ENCODE measurements at regions not wholly inside any gene's neighbourhood (a gene's known extent, or its start where the extent isn't known, plus 50 kb on each side); places are given as distances from the start of the nearest gene placed in this dataset.

DNA sequence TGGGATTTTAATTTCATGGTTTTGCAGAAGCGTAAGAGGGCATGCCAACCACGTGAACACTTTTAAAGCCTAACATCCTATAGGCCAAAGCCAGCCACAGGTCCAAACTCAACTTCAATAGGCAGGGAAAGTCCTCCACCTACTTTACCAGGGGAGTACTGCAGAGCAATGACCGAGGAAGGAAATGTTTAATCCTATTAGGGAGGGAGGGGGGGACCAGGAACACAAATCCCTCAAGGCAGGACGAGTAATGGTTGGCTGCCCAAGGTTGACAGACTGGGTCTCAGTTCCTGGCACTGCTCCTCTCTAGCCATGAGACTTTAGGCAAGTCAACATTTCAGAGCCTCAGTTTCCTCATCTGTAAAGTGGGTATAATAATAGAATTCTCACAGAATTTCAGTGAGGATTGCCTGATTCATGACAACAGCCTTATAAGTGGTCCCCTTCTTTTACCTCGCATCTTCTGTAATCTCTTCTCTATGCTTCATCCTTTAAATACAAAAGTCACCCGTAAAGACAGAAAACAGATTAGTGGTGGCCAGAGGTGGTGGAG is 315.8 kb downstream of the HAPSTR1 start:
- TF ChIP-seq POLR2A (IDR thresholded peaks at IDR 0.05), result no peak
- TF ChIP-seq, protein P1, sequence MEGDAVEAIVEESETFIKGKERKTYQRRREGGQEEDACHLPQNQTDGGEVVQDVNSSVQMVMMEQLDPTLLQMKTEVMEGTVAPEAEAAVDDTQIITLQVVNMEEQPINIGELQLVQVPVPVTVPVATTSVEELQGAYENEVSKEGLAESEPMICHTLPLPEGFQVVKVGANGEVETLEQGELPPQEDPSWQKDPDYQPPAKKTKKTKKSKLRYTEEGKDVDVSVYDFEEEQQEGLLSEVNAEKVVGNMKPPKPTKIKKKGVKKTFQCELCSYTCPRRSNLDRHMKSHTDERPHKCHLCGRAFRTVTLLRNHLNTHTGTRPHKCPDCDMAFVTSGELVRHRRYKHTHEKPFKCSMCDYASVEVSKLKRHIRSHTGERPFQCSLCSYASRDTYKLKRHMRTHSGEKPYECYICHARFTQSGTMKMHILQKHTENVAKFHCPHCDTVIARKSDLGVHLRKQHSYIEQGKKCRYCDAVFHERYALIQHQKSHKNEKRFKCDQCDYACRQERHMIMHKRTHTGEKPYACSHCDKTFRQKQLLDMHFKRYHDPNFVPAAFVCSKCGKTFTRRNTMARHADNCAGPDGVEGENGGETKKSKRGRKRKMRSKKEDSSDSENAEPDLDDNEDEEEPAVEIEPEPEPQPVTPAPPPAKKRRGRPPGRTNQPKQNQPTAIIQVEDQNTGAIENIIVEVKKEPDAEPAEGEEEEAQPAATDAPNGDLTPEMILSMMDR (IDR thresholded peaks at IDR 0.05), result no peak
